IMR-90 (cell line): ENCODE measurements at regions not wholly inside any gene's neighbourhood (a gene's known extent, or its start where the extent isn't known, plus 50 kb on each side); places are given as distances from the start of the nearest gene placed in this dataset.
"Not testable (repeated sequence)": the region's sequence is repeated elsewhere in the genome, so short reads cannot be mapped to it uniquely, and the experiment has no call there.

Experiments
- BHLHE40 ChIP-seq: fragments of 150-350 bp; IDR thresholded peaks from 2 replicates; pipeline ENCODE4 v1.6.1; 2016; ENCODE audit warnings: mild to moderate bottlenecking, low read depth, low read length
- CEBPB ChIP-seq: IDR thresholded peaks from 2 replicates; pipeline ENCODE4 v1.6.1; 2012; ENCODE audit warnings: low read depth, low read length, improper control_type of control experiment
- MAFK ChIP-seq: IDR thresholded peaks from 2 replicates; pipeline ENCODE4 v1.6.1; 2012; ENCODE audit warnings: low read depth, low read length, improper control_type of control experiment
- MXI1 ChIP-seq: IDR thresholded peaks from 2 replicates; pipeline ENCODE4 v1.6.1; 2012; ENCODE audit warnings: low read depth, mild to moderate bottlenecking, low read length, moderate library complexity, borderline replicate concordance
- POLR2A ChIP-seq: IDR thresholded peaks from 2 replicates; pipeline ENCODE4 v1.6.1; 2012; ENCODE audit warnings: mild to moderate bottlenecking, low read depth, low read length
- RAD21 ChIP-seq: IDR thresholded peaks from 2 replicates; pipeline ENCODE4 v1.6.1; 2012; ENCODE audit warnings: low read length, improper control_type of control experiment
- RCOR1 ChIP-seq: IDR thresholded peaks from 2 replicates; pipeline ENCODE4 v1.6.1; 2012; ENCODE audit warnings: mild to moderate bottlenecking, low read length, improper control_type of control experiment; ENCODE audit not compliant: insufficient replicate concordance
- SMC3 ChIP-seq: fragments of 150-350 bp; IDR thresholded peaks from 2 replicates; pipeline ENCODE4 v1.6.1; 2016; ENCODE audit warnings: low read depth, mild to moderate bottlenecking, antibody characterized with exemption, low read length, moderate library complexity
- TF ChIP-seq, protein P1 (sequence below): conservative IDR thresholded peaks from 2 replicates; pipeline ENCODE4 v1.5.1; 2012; ENCODE audit warnings: mild to moderate bottlenecking, low read depth, low read length, improper control_type of control experiment
- TF ChIP-seq, protein P2 (sequence below): fragments of 150-350 bp; IDR thresholded peaks from 2 replicates; pipeline ENCODE4 v1.6.1; 2017; ENCODE audit warnings: mild to moderate bottlenecking, antibody characterized with exemption, low read length, low read depth

DNA sequence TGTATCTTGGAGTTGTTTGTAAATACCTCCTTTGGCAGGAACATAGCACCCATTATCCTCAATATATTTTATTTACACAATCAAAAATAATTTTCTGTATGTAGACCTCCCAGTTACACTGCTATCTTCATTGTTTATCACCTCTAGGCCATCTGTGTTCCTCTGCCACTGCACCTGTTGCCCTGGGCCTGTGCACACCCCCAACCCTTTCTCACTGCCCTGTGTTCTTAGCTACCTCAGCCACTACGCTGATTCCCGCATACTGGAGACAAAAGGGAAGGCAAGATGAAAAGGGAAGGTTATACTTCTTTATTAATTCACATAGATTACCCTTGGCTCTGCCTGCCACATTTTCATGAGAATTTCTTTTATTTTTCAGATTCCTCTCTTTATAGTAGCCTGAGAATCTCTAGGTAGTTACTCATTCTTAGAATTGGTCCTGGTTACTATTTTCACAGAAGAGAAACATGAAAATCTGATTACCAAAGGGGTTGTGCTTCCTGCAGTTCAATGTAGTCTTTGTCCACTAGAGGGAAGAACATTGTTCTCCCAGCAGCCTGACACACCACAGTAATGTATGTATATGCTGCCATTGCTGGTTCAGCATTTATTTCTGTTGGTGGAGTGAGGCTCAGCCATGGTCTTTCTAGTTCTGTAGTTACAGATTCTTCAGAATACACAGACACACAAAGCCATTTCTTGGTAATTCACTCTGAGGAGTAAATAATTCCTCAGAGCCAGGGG is 1947.5 kb downstream of the KHDRBS2 start:
- TF ChIP-seq, protein P1, sequence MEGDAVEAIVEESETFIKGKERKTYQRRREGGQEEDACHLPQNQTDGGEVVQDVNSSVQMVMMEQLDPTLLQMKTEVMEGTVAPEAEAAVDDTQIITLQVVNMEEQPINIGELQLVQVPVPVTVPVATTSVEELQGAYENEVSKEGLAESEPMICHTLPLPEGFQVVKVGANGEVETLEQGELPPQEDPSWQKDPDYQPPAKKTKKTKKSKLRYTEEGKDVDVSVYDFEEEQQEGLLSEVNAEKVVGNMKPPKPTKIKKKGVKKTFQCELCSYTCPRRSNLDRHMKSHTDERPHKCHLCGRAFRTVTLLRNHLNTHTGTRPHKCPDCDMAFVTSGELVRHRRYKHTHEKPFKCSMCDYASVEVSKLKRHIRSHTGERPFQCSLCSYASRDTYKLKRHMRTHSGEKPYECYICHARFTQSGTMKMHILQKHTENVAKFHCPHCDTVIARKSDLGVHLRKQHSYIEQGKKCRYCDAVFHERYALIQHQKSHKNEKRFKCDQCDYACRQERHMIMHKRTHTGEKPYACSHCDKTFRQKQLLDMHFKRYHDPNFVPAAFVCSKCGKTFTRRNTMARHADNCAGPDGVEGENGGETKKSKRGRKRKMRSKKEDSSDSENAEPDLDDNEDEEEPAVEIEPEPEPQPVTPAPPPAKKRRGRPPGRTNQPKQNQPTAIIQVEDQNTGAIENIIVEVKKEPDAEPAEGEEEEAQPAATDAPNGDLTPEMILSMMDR = not testable (repeated sequence)
- TF ChIP-seq MXI1, POLR2A, SMC3, RAD21, MAFK, RCOR1, BHLHE40, CEBPB: not testable (repeated sequence)
- TF ChIP-seq, protein P2, sequence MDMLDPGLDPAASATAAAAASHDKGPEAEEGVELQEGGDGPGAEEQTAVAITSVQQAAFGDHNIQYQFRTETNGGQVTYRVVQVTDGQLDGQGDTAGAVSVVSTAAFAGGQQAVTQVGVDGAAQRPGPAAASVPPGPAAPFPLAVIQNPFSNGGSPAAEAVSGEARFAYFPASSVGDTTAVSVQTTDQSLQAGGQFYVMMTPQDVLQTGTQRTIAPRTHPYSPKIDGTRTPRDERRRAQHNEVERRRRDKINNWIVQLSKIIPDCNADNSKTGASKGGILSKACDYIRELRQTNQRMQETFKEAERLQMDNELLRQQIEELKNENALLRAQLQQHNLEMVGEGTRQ = not testable (repeated sequence)
